GM21576 (cell line): ENCODE measurements at regions not wholly inside any gene's neighbourhood (a gene's known extent, or its start where the extent isn't known, plus 50 kb on each side); places are given as distances from the start of the nearest gene placed in this dataset.
"Not testable (repeated sequence)": the region's sequence is repeated elsewhere in the genome, so short reads cannot be mapped to it uniquely, and the experiment has no call there.

ENCODE experiments used
- ATAC-seq: cut with Tn5 transposase; IDR thresholded peaks from one replicate; pipeline ENCODE4 v1.9.1; 2021; ENCODE audit warnings: mild to moderate bottlenecking, moderate library complexity; ENCODE audit not compliant: unreplicated experiment

GRCh38 chr5:77871946-77872345 lies 95.8 kb upstream of the TBCA start:
- ATAC-seq, result no peak

- ATAC-seq, result no peak
These were observed 94.9 kb upstream of the TBCA start for GRCh38 chr5:77871016-77871415.

GRCh38 chr5:77869116-77869798 lies 93.1 kb upstream of the TBCA start:
- ATAC-seq, result no peak

GRCh38 chr5:77867914-77868313 lies 91.8 kb upstream of the TBCA start:
- no peak for ATAC-seq

- ATAC-seq, result no peak
These were observed 91.1 kb upstream of the TBCA start for GRCh38 chr5:77867194-77867691.

- ATAC-seq, result no peak
These were observed 90.1 kb upstream of the TBCA start for GRCh38 chr5:77866198-77866597.

GRCh38 chr5:77864997-77865396 lies 88.9 kb upstream of the TBCA start:
- no peak for ATAC-seq

GRCh38 chr5:77863181-77863580 lies 87.0 kb upstream of the TBCA start:
- ATAC-seq, result no peak

- ATAC-seq, result no peak
These were observed 85.4 kb upstream of the TBCA start for GRCh38 chr5:77861576-77861975.

- no peak for ATAC-seq
These were observed 83.2 kb upstream of the TBCA start for GRCh38 chr5:77859306-77859705.

- ATAC-seq, result not testable (repeated sequence)
These were observed 82.5 kb upstream of the TBCA start for GRCh38 chr5:77858678-77859077.

GRCh38 chr5:77855369-77855768 lies 79.2 kb upstream of the TBCA start:
- ATAC-seq, result no peak

- no peak for ATAC-seq
These were observed 77.3 kb upstream of the TBCA start for GRCh38 chr5:77853353-77853907.

GRCh38 chr5:77852514-77853352 lies 76.6 kb upstream of the TBCA start:
- peak; percentile 66 for ATAC-seq

GRCh38 chr5:77852068-77852513 lies 76.0 kb upstream of the TBCA start:
- ATAC-seq, result no peak

GRCh38 chr5:77851176-77852067 lies 75.3 kb upstream of the TBCA start:
- no peak for ATAC-seq

GRCh38 chr5:77850536-77851175 lies 74.5 kb upstream of the TBCA start:
- ATAC-seq, result no peak

- no peak for ATAC-seq
These were observed 73.3 kb upstream of the TBCA start for GRCh38 chr5:77849308-77849900.

- no peak for ATAC-seq
These were observed 71.7 kb upstream of the TBCA start for GRCh38 chr5:77847814-77848290.

- no peak for ATAC-seq
These were observed 71.0 kb upstream of the TBCA start for GRCh38 chr5:77847129-77847460.
